ENCODE measurements at regions not wholly inside any gene's neighbourhood (a gene's known extent, or its start where the extent isn't known, plus 50 kb on each side); places are given as distances from the start of the nearest gene placed in this dataset.
"Not testable (repeated sequence)": the region's sequence is repeated elsewhere in the genome, so short reads cannot be mapped to it uniquely, and the experiment has no call there.

- Histone ChIP-seq H3K27me3 (no peaks in the 10 kb centered on the region), H3K27ac (no peak overlapping the region), H3K4me1 (no peaks in the 10 kb centered on the region), H3K36me3 (no peaks in the 10 kb centered on the region), H3K9me3 (no peaks in the 10 kb centered on the region), H3K4me3 (no peak overlapping the region)
- DNase-seq = no peak
- intact Hi-C loops (cut with DNase I) = no loop called here
- peak in 1 of 4 donors; percentile 35 for ATAC-seq
- no peak for FAIRE-seq
- 24 to 38% methylated on average over 3 of the region's 3 CpGs for WGBS, 2 donors
- TF ChIP-seq, protein P1, sequence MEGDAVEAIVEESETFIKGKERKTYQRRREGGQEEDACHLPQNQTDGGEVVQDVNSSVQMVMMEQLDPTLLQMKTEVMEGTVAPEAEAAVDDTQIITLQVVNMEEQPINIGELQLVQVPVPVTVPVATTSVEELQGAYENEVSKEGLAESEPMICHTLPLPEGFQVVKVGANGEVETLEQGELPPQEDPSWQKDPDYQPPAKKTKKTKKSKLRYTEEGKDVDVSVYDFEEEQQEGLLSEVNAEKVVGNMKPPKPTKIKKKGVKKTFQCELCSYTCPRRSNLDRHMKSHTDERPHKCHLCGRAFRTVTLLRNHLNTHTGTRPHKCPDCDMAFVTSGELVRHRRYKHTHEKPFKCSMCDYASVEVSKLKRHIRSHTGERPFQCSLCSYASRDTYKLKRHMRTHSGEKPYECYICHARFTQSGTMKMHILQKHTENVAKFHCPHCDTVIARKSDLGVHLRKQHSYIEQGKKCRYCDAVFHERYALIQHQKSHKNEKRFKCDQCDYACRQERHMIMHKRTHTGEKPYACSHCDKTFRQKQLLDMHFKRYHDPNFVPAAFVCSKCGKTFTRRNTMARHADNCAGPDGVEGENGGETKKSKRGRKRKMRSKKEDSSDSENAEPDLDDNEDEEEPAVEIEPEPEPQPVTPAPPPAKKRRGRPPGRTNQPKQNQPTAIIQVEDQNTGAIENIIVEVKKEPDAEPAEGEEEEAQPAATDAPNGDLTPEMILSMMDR (IDR thresholded peaks at IDR 0.05) = no peak
These were observed 90.8 kb downstream of the DNAJB9 start for GRCh38 chr7:108660465-108660864.

DNA sequence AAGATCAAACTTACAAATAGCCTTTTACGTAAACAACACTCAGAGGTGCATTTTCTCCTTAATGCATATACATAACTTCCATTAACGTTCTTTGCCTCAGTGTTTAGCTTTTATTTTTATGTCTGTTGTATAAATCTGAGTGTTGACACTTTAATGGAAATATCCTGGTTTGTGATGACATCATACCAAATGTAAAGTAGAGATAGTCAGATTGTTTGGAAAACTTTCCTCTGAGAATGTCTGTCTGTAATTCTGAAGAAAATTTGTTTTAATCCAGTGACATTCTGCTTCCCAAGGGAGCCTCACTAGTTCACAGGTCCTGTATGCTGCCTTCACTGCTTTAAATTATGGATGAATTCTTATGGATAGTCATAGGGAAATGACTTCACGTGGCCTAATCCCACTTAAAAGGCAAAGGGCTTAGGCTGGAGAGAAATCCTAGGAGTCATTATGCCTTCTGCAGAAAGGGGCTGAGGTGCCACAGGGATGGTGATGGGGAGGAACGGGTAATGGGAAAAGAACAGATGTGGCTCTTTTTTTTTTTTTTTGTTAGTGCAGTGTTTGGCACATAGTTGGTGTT lies 93.2 kb downstream of the DNAJB9 start:
- 44 to 65% methylated on average over 4 of the region's 4 CpGs for WGBS, 2 donors
- Histone ChIP-seq H3K27me3 (no peaks in the 10 kb centered on the region), H3K9me3 (no peaks in the 10 kb centered on the region), H3K4me3 (no peak overlapping the region), H3K27ac (no peak overlapping the region), H3K36me3 (no peaks in the 10 kb centered on the region), H3K4me1 (no peaks in the 10 kb centered on the region)
- FAIRE-seq (no peak), DNase-seq (no peak), ATAC-seq (no peak)
- intact Hi-C loops (cut with DNase I) = no loop called here
- TF ChIP-seq, protein P1 (IDR thresholded peaks at IDR 0.05) = no peak

- ATAC-seq (no peak), DNase-seq (no peak), FAIRE-seq (no peak)
- Histone ChIP-seq H3K27ac (no peak overlapping the region), H3K36me3 (no peaks in the 10 kb centered on the region), H3K27me3 (no peaks in the 10 kb centered on the region), H3K9me3 (no peaks in the 10 kb centered on the region), H3K4me1 (no peaks in the 10 kb centered on the region), H3K4me3 (no peak overlapping the region)
- TF ChIP-seq, protein P1 (IDR thresholded peaks at IDR 0.05) = no peak
- intact Hi-C loops (cut with DNase I) = no loop called here
- 90 to 98% methylated on average over 3 of the region's 3 CpGs for WGBS, 2 donors
These were observed 94.0 kb downstream of the DNAJB9 start for GRCh38 chr7:108663701-108664100.

DNA sequence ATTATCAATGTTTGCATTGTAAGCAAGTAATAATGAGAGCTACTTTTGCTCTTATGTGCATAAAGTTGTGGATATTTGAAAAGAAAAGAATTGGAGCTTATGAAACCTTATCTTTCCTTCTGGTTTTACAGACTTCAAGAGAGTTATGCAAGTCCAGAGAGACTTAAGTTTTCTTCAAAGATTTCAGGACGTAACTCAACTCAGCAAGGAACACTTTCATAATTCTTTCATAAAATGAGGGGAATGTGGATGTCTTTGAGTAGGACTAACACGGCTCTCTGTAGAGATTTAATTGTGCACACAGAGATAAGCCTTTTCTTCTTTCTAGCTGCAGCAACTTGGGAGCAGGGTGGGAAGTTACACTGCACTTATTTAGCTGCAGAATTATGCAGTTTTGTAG lies 97.5 kb downstream of the DNAJB9 start:
- WGBS, 2 donors = 45 to 63% methylated on average over 2 of the region's 2 CpGs
- TF ChIP-seq, protein P1 (IDR thresholded peaks at IDR 0.05) = no peak
- FAIRE-seq = no peak

GRCh38 chr7:108669958-108670357 lies 100.3 kb downstream of the DNAJB9 start:
- no peaks in the 10 kb centered on the region for H3K9me3 ChIP-seq
- H3K4me1 ChIP-seq = no peaks in the 10 kb centered on the region
- no peak overlapping the region for H3K27ac ChIP-seq
- intact Hi-C loops (cut with DNase I) = no loop called here
- no peak for DNase-seq
- no peaks in the 10 kb centered on the region for H3K27me3 ChIP-seq
- H3K36me3 ChIP-seq = no peaks in the 10 kb centered on the region
- TF ChIP-seq, protein P1 (IDR thresholded peaks at IDR 0.05) = no peak
- no peak for ATAC-seq
- FAIRE-seq = no peak
- no peak overlapping the region for H3K4me3 ChIP-seq

More for the DNA sequence above, 97.5 kb downstream of the DNAJB9 start:
- no peaks in the 10 kb centered on the region for H3K9me3 ChIP-seq
- no peaks in the 10 kb centered on the region for H3K36me3 ChIP-seq
- H3K27ac ChIP-seq = no peak overlapping the region
- no peak for DNase-seq
- H3K4me1 ChIP-seq = no peaks in the 10 kb centered on the region
- H3K4me3 ChIP-seq = no peak overlapping the region
- intact Hi-C loops (cut with DNase I) = no loop called here
- H3K27me3 ChIP-seq = no peaks in the 10 kb centered on the region
- no peak for ATAC-seq

- H3K36me3 ChIP-seq; H3K4me1 ChIP-seq; H3K9me3 ChIP-seq; intact Hi-C loops (cut with DNase I); H3K27me3 ChIP-seq; H3K27ac ChIP-seq; FAIRE-seq; DNase-seq; ATAC-seq; H3K4me3 ChIP-seq: not testable (repeated sequence)
- 58 to 72% methylated on average over 3 of the region's 3 CpGs for WGBS, 2 donors
These were observed 104.0 kb downstream of the DNAJB9 start for GRCh38 chr7:108673699-108674098.

Measured in pancreas (tissue), 10 donors.